ENCODE measurements at regions not wholly inside any gene's neighbourhood (a gene's known extent, or its start where the extent isn't known, plus 50 kb on each side); places are given as distances from the start of the nearest gene placed in this dataset.

- H3K9me3 ChIP-seq (ENCODE audit: insufficient read depth, low read depth, low read length) = no peaks in the 10 kb centered on the region
- no peak overlapping the region for H3K4me3 ChIP-seq (ENCODE audit: low read length, poor library complexity, severe bottlenecking)
- H4K20me1 ChIP-seq (ENCODE audit: insufficient read depth, low read length, poor library complexity, severe bottlenecking) = no peaks in the 10 kb centered on the region
- H3K9ac ChIP-seq (ENCODE audit: low read depth, low read length, poor library complexity, severe bottlenecking) = no peak overlapping the region
- H3K27me3 ChIP-seq (ENCODE audit: insufficient read depth, low read length, poor library complexity, severe bottlenecking) = no peaks in the 10 kb centered on the region
- no peaks in the 10 kb centered on the region for H3K4me1 ChIP-seq (ENCODE audit: insufficient read depth, low read length, poor library complexity, severe bottlenecking)
- H3K79me2 ChIP-seq (ENCODE audit: insufficient read depth, low read length) = no peaks in the 10 kb centered on the region
- H3K9me2 ChIP-seq (replicated peaks; ENCODE audit: low read depth, low read length) = no peaks in the 10 kb centered on the region
- H3K36me3 ChIP-seq (ENCODE audit: insufficient read depth, low read length) = no peaks in the 10 kb centered on the region
- H2AFZ ChIP-seq (ENCODE audit: low read length) = no peak overlapping the region
- no peaks in the 10 kb centered on the region for H3F3A ChIP-seq (ENCODE audit: low read depth)
- TF ChIP-seq EZH2phosphoT487 (IDR thresholded peaks at IDR 0.05; ENCODE audit: borderline replicate concordance) (no peak), CTCF (conservative IDR thresholded peaks at IDR 0.05; ENCODE audit: low read length) (no peak)
- H3K4me2 ChIP-seq (ENCODE audit: low read depth, low read length, poor library complexity, severe bottlenecking) = no peak overlapping the region
These were observed 123.4 kb upstream of the ZNF92 start for GRCh38 chr7:65250216-65250615.

GRCh38 chr7:65247491-65247890 is 126.2 kb upstream of the ZNF92 start:
- no peak for TF ChIP-seq CTCF (conservative IDR thresholded peaks at IDR 0.05; ENCODE audit: low read length)
- TF ChIP-seq EZH2phosphoT487 (IDR thresholded peaks at IDR 0.05; ENCODE audit: borderline replicate concordance) = no peak
- Histone ChIP-seq H3K79me2 (ENCODE audit: insufficient read depth, low read length) (no peaks in the 10 kb centered on the region), H3K9me2 (replicated peaks; ENCODE audit: low read depth, low read length) (no peaks in the 10 kb centered on the region), H3F3A (ENCODE audit: low read depth) (no peaks in the 10 kb centered on the region), H3K9ac (ENCODE audit: low read depth, low read length, poor library complexity, severe bottlenecking) (no peak overlapping the region), H4K20me1 (ENCODE audit: insufficient read depth, low read length, poor library complexity, severe bottlenecking) (no peaks in the 10 kb centered on the region), H2AFZ (ENCODE audit: low read length) (no peak overlapping the region), H3K27me3 (ENCODE audit: insufficient read depth, low read length, poor library complexity, severe bottlenecking) (no peaks in the 10 kb centered on the region), H3K36me3 (ENCODE audit: insufficient read depth, low read length) (no peaks in the 10 kb centered on the region), H3K9me3 (ENCODE audit: insufficient read depth, low read depth, low read length) (no peaks in the 10 kb centered on the region), H3K4me2 (ENCODE audit: low read depth, low read length, poor library complexity, severe bottlenecking) (no peak overlapping the region), H3K4me3 (ENCODE audit: low read length, poor library complexity, severe bottlenecking) (no peak overlapping the region), H3K4me1 (ENCODE audit: insufficient read depth, low read length, poor library complexity, severe bottlenecking) (no peaks in the 10 kb centered on the region)

DNA sequence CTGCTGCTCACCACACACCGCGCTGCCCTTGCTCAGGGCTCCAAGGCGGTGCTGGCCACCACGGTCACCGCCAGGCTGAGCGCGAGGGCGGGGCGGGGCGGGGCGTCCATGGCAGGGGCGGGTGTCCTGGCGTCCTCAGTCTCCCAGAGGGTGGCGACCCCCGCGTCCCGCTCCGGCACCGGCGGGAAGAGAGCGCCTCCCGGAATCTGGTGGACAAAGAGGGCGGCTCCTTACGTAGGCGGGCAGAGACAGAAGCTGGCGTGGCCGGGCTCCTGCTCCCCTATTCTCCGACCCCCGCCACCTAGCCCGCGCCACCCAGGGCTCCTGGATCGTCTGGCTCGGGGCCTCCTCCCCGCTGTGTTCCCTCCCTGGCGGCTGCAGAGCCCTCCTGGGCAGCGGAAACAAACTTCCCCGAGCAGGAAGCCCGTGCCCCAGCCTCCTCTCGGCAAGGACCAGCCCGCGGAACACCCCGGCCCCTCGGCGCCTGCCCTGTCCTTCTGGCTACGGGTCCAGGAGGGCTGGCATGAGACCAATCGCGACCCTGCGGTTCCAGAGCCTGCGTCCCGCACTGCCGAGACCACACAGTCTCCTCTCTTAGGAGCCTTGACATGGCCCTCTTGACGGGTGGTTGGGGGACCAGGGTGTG is 133.8 kb upstream of the ZNF92 start:
- no peaks in the 10 kb centered on the region for H3K9me3 ChIP-seq (ENCODE audit: insufficient read depth, low read depth, low read length)
- peaks cover 6% of the 10 kb centered on the region for H3K4me1 ChIP-seq (ENCODE audit: insufficient read depth, low read length, poor library complexity, severe bottlenecking)
- H4K20me1 ChIP-seq (ENCODE audit: insufficient read depth, low read length, poor library complexity, severe bottlenecking) = no peaks in the 10 kb centered on the region
- no peak overlapping the region for H3K9ac ChIP-seq (ENCODE audit: low read depth, low read length, poor library complexity, severe bottlenecking)
- H3K9me2 ChIP-seq (replicated peaks; ENCODE audit: low read depth, low read length) = no peaks in the 10 kb centered on the region
- no peak overlapping the region for H2AFZ ChIP-seq (ENCODE audit: low read length)
- TF ChIP-seq CTCF (conservative IDR thresholded peaks at IDR 0.05; ENCODE audit: low read length) (no peak), EZH2phosphoT487 (IDR thresholded peaks at IDR 0.05; ENCODE audit: borderline replicate concordance) (no peak)
- H3K4me3 ChIP-seq (ENCODE audit: low read length, poor library complexity, severe bottlenecking) = no peak overlapping the region
- no peaks in the 10 kb centered on the region for H3K79me2 ChIP-seq (ENCODE audit: insufficient read depth, low read length)
- no peak overlapping the region for H3K4me2 ChIP-seq (ENCODE audit: low read depth, low read length, poor library complexity, severe bottlenecking)
- no peaks in the 10 kb centered on the region for H3K36me3 ChIP-seq (ENCODE audit: insufficient read depth, low read length)
- H3K27me3 ChIP-seq (ENCODE audit: insufficient read depth, low read length, poor library complexity, severe bottlenecking) = no peaks in the 10 kb centered on the region
- H3F3A ChIP-seq (ENCODE audit: low read depth) = no peaks in the 10 kb centered on the region
